GM19328 (cell line): ENCODE measurements at regions not wholly inside any gene's neighbourhood (a gene's known extent, or its start where the extent isn't known, plus 50 kb on each side); places are given as distances from the start of the nearest gene placed in this dataset.
"Not testable (repeated sequence)": the region's sequence is repeated elsewhere in the genome, so short reads cannot be mapped to it uniquely, and the experiment has no call there.

Experiments
- ATAC-seq: cut with Tn5 transposase; IDR thresholded peaks from one replicate; pipeline ENCODE4 v1.9.1; 2021; ENCODE audit warnings: mild to moderate bottlenecking, moderate library complexity; ENCODE audit not compliant: unreplicated experiment

GRCh38 chr4:107562316-107562715 lies 157.7 kb downstream of the PAPSS1 start:
- ATAC-seq: no peak

DNA sequence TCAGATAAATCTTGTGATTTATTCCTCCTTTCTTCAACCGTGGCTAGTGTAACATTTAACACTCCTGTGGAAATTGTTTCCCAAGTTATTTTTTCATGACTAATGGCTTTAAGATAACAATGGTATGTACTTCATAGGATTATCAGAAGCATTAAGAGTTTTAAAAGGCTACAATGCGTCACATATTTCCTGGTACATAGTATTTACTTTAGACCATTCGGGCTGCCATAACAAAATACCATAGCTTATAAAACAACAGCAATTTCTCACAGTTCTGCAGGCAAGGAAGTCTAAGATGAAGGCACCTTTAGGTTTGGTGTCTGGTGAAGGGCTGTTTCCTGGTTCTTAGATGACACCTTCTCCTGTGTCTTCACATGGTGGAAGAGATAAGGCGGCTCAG lies 158.6 kb downstream of the PAPSS1 start:
- ATAC-seq: no peak

- ATAC-seq: no peak
These were observed 160.4 kb downstream of the PAPSS1 start for GRCh38 chr4:107559653-107560052.

- no peak for ATAC-seq
These were observed 167.7 kb downstream of the PAPSS1 start for GRCh38 chr4:107552306-107552705.

GRCh38 chr4:107548211-107548905 lies 171.7 kb downstream of the PAPSS1 start:
- no peak for ATAC-seq

DNA sequence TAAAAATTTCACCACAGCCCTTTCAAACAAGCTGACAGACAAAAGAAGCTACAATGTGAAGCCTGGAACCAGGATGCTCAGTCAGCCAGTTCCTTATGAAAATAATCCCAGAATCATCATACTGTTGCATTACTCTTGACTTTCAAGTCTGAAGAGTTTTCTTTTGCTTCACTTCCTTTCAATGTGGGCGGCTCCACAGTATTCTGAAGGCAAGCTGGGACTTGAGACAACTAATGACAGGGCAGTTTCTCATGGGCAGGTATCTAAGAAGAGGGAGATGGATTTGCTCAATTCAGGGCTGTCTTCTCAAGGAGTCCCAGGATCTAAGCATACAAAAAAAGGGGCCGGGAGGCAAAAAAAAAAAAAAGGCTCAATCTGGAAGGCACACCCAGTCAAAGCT lies 173.4 kb downstream of the PAPSS1 start:
- no peak for ATAC-seq

DNA sequence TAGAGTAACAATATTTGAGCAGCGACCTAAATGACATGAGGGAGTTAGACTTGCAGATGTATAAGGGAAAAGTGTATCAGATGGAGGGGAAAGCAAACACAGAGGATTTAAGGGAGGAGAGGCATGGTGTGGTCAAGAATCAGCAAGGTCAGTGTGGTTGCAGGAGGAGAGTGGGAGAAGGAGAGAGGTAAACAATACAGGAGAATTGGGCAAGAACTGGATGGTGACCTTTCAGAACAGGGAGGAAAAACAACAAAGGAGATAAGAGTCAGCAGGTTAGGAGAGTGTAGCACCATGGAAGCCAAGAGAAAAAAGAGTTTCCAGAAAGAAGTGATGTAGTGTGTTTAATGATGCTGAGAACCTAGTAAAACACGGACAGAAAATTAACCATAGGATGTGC lies 178.5 kb downstream of the PAPSS1 start:
- ATAC-seq: no peak

DNA sequence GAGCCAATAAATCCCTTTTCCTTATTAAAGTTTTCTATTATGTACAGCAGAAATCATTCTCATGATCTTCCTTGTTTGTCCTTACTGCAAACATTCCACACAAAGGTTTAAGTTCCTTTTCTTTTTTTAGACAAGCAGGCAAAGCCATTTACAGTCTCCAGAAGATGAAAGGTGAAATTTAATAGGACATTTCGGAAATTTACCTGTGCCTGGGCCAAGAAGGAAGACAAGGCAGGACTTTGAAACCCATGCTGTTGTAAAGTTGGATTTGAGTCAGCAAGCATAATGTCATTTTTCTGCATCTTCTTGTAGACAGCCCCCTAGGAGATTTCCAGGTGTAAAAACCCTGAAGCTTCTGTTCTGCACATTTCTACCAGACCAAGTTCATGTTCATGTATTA lies 188.1 kb downstream of the PAPSS1 start:
- no peak for ATAC-seq

GRCh38 chr4:107520368-107520767 lies 199.7 kb downstream of the PAPSS1 start:
- ATAC-seq: no peak

DNA sequence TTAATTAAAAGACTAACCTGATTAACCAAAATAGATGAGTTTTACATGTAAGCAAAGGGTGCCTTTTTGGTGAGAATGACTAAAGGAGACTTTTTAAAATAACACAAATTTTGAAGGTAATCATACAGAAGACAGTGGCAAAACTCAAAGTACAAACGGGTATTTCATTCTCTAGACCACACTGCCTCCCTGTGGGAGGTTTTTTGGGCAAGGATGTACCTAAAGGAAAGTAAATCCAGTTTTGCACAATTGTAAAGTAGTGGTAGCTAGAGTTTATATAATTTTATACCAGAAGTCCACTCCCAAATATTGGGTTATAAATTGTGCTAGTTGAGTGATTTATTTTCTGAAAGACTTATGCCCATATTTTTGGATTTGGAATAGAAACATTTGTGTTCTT lies 201.0 kb downstream of the PAPSS1 start:
- ATAC-seq: no peak

GRCh38 chr4:107518076-107518475 lies 202.0 kb downstream of the PAPSS1 start:
- ATAC-seq: no peak

GRCh38 chr4:107512549-107512948 lies 207.5 kb downstream of the PAPSS1 start:
- ATAC-seq: no peak

DNA sequence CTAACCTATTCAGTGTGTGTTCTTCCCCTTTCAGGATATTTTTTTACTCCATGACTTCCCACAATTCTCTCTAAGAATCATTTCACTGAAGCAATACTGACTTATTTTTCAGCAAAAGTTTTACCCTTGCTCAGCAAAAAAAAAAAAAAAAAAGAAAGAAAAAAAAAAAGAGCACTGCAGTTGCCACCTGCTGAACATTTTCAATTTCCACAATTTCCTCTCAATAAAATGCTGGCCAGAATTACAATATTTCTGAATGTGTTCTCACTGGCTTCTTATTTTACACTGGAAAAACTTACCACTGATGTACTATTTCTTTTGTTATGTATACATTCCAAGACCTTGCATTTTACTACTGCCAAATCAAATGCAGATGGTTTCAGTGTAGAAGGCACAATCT lies 210.4 kb downstream of the PAPSS1 start:
- no peak for ATAC-seq

DNA sequence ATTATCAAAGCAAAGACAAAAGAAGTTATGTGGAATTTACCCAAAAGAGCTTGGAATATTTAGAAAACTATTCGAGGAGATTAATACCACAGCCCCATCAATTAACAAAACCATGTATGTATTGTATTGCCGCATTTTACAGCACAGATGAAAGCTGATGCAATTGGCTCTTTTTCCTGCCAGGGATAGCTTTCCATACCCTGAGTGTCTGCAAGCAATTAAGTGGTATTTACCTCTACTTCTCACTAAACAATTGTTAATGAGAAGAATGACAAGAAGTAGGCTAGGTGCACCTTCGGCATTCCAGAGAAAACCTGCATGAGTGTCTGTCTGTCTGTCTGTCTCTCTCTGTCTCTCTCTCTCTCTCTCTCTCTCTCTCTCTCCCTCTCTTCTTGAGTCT lies 219.5 kb downstream of the PAPSS1 start:
- no peak for ATAC-seq

DNA sequence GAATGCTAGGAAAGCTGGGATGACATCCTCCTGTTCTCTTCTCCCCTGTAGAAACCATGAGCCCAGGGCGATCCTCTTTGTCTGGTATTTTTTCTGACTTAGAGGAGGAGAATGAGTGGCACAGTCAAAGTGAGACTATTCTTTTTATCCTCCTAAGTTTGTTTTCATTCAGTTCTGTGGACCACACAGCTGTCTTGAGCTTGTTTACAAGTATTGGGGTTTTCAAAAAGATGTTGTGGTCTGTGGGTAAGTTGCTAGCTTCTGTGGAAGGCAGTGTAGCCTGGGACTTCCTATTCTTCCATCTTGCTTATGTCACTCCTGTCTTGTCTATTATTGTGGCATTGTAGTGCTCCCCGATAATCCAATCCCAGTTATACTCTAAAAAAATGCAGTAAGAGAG lies 223.0 kb downstream of the PAPSS1 start:
- ATAC-seq: no peak

DNA sequence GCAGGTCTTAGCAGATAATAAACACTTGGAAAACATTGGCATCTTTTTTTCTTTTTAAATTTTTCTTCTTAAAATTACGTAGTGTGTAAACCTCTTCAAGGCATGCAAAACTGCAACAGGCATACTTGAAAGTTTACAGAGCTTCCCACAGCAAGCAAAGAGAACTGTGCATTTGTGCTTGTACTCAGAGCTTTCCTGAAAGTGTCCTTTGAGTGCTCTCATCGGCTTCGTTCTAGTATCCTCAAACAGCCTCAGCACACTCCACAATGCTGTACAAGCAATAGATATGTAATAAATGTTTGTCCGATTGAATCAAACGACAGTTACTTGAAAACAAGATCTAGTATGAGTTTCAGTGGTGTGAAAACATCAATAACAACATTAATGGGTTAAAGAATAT lies 227.5 kb downstream of the PAPSS1 start:
- no peak for ATAC-seq

DNA sequence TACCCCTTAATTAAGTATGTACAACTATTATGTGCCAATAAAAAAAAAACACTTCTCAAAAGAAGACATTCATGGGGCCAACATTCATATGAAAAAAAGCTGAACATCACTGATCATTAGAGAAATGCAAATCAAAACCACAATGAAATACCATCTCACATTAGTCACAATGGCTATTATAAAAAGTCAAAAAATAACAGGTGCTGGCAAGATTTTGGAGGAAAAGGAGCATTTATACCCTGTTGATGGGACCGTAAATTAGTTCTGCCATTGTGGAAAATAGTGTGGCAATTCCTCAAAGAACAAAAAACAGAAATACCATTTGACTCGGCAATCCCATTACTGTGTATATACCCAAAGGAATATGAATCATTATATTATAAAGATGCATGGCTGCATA lies 229.9 kb downstream of the PAPSS1 start:
- no peak for ATAC-seq

DNA sequence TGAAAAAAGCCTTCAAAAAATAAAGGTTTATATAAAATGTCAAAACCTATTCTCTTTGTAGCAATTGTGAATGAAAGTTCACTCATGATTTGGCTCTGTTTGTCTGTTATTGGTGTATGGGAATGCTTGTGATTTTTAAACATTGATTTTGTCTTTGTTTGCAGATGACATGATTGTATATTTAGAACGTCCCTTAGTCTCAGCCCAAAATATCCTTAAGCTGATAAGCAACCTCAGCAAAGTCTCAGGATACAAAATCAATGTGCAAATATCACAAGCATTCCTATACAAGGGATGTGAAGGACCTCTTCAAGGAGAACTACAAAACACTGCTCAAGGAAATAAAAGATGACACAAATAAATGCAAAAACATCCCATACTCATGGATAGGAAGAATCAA lies 236.4 kb downstream of the PAPSS1 start:
- ATAC-seq: not testable (repeated sequence)

- ATAC-seq: no peak
These were observed 237.5 kb downstream of the PAPSS1 start for GRCh38 chr4:107482546-107482945.

GRCh38 chr4:107478327-107478980 lies 241.6 kb downstream of the PAPSS1 start:
- no peak for ATAC-seq

DNA sequence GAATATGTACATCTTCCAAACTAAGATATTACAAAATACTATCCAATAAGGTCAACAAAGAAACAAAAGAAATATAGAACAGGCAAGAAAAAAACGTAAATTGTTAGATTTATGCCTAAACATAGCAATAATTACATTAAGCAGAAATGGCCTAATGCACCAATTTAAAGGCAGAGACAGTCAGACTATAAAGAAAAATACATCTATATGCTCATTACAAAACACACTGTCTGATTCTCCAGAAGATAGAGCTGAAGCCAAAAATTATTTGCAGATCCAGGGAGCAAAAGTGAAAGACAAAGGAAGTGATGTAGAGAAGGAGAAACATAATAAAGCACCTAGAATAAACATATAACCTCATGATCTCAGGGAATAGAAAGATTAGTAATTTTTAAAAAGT lies 246.9 kb downstream of the PAPSS1 start:
- ATAC-seq: no peak

DNA sequence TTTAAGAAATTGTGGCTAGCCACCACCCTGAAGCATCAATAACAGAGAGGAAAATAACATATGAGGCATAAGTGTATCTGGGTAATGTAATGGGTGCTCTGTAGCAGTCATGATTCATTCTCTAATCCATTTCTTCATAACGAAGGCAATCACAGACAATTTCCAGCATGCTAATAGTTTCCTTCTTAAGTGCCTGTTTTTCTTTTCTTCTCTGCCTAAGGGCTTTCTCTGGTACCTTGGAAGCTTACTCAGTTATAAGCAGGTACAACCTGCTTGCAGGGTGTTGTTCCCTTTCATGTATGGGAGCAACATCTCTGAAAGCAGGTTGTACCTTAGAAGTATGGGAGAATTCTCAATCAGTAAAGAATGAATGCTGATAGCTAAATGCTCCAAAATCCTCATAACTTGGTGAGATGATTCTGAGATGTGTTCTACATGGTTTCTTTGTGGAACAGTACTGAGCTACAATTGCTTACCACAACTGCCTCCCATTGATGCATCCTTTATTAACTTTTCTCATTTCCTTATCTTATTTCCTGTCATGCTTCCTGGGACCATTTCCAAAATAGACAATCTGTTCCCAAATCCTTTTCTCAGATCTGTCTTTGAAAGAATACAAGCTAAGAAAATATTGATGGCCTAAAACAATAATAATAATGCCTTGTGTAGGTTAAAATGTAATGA lies 247.6 kb downstream of the PAPSS1 start:
- no peak for ATAC-seq
